NCI-H2227 (cell line): ENCODE measurements at regions not wholly inside any gene's neighbourhood (a gene's known extent, or its start where the extent isn't known, plus 50 kb on each side); places are given as distances from the start of the nearest gene placed in this dataset.
"Not testable (repeated sequence)": the region's sequence is repeated elsewhere in the genome, so short reads cannot be mapped to it uniquely, and the experiment has no call there.

Source experiments
- DNase-seq: peaks from one replicate; lab custom pipeline; 2025; ENCODE audit not compliant: unreplicated experiment; lab: John Stamatoyannopoulos, UW

DNA sequence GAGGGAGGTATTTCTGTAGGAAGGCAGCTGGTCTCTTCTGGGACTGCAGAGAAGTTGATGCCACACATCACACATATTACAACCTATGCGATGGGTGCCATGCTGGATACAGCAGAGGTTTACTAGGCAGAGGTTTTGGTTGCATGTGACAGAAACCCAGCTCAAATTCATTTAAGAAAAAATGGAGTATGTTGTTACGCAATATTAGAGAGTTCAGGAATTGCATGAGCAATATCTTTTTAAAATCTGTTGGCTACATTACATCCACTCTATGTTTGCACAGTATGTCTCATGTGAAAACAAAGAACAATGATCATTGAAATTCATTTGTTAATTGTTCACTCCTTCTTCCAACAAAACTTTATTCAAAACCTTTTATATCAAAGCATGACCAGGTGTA, 425.2 kb downstream of the RWDD3 start:
- no peak for DNase-seq

- no peak for DNase-seq
These were observed 425.6 kb downstream of the RWDD3 start for GRCh38 chr1:95659588-95659987.

DNA sequence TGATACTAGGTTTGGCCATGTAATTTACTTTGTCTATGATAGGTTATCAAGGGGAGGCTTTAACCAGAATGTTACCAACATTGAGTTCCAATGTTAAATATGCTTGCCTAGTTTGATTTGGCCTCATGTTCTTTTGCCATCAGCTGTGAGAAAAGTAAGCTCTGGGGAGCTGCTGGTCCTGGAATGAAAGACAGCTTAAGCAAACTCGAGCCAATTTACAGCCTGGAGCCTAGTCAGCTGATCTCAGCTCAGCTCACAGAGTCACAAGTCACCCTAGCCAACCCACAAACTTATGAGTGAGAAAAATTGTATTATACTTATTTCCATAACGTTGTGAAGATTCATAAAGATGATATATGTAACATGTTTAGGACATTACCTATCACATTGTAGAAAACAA, 426.7 kb downstream of the RWDD3 start:
- DNase-seq: no peak

DNA sequence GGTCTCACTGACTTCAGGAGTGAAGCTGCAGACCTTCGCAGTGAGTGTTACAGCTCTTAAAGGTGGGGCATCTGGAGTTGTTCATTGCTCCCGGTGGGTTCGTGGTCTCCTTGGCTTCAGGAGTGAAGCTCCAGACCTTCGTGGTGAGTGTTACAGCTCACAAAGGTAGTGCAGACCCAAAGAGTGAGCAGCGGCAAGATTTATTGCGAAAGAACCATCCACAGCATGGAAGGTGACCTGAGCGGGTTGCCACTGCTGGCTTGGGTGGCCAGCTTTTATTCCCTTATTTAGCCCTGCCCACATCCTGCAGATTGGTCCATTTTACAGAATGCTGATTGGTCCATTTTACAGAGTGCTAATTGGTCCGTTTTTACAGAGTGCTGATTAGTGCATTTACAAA, 429.5 kb downstream of the RWDD3 start:
- DNase-seq: not testable (repeated sequence)

- DNase-seq: no peak
These were observed 434.2 kb downstream of the RWDD3 start for GRCh38 chr1:95668165-95668564.

- not testable (repeated sequence) for DNase-seq
These were observed 435.6 kb downstream of the RWDD3 start for GRCh38 chr1:95669638-95670037.

GRCh38 chr1:95671098-95671497, 437.1 kb downstream of the RWDD3 start:
- no peak for DNase-seq

DNA sequence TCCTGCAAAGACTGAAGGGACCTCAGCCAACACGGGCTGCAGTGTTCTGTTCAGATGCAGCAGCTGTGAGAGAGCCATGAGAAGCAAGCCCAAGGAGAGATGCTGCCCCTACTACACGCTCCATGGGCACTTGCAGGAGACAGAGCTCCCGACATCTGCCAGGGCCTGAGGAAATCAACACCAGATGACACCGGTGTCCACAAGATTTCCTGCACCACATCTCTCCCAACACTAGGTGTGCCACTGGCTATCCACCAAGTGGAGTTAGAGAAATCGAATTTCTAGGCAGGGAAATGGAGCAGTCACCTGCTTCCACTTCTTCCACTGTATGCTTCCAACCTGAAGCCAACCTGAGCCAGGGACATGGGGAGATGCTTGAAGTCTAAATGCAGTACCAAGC, 445.3 kb downstream of the RWDD3 start:
- DNase-seq: no peak

DNA sequence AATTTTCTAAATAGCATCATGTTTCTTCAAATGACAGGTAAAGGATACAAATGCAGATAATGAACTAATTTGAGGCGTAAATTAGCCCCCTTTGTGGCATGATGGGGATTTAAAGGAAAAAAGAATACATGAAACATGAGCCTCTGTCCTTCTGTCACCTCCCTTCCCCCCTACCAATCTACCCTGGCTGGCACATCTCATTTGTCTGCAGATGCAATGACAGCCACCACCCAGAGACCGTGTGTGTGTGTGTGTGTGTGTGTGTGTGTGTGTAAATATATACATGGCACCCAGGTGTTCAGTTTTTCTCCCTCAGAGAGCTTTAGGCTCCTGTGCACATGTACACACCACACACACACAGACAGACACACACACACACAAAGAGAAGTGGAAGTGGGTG, 451.1 kb downstream of the RWDD3 start:
- DNase-seq: peak; percentile 14

- no peak for DNase-seq
These were observed 452.2 kb downstream of the RWDD3 start for GRCh38 chr1:95686217-95686616.

- DNase-seq: no peak
These were observed 465.3 kb downstream of the RWDD3 start for GRCh38 chr1:95699149-95699953.

GRCh38 chr1:95701450-95702173, 467.6 kb downstream of the RWDD3 start:
- DNase-seq: no peak

DNA sequence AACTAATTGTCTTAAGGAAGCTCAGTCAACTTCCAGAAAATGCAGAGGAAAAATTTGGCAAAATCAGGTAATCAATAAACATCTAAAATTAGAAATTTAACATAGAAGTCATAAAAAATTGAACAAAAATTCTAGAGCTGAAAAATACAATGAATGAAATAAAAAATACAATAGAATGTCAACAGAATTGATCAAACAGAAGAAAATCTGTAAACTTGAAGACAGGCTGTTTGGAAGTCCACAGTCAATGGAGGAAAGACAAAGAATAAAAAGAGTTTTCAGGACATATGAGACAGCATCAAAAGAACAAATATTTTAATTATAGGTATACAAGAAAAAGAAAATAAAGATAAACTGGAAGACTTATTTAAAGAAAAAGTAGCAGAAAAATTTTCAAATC, 469.0 kb downstream of the RWDD3 start:
- no peak for DNase-seq

DNA sequence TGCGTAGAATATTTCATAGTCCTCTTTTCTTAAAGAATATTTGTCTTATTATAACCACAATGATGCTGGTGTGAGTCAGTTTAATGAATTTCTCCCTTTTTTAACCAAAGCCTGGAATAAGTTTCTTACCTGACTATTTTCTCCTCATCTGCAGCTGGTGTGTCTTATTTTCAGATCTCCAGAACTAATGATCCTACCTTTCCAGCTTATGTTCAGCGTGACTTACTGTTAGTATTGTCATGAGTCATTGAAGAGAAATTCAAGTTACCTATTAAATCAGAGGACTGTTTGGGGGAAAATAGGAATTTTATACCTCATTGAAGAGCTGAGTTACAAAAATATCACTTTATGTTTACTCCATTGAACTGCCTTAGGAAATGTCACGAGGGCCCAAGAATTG, 482.1 kb downstream of the RWDD3 start:
- DNase-seq: no peak

DNA sequence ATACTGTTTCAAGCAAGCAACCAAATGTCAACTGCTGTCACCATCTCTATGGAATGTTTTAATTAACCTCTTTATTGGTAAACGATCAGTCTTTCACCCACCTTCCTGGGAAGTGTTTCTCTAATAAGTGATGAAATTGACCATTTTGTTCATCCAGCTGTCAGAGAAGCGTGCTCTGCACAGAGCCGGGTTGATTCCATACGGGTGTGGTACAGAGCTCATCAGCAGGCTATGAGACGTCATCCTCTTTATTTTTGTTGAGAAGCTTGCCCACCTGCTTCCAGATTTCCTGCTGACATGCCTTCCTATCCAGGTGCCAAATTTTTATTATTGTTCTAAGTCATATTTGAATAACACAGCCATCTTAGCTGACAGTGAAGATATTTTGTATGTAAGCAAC, 482.5 kb downstream of the RWDD3 start:
- DNase-seq: no peak

DNA sequence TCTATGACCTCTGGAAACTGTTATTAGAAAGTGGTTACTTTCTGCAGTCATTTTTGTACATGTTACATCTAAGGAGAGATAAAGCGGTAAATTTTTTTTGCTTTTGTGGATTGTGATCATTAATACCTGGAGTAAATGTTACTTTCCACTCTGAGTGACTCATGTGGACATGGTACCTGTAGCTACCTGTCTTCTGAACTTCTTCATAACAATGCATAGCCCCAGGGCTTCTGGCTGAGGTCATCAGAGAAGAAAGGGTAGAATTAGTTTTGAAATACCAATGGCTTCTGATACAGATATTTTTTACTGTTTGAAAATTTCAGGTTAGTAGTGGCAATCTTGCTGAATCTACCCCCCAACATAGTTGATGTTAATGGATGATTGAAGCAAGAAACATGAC, 489.3 kb downstream of the RWDD3 start:
- DNase-seq: no peak

DNA sequence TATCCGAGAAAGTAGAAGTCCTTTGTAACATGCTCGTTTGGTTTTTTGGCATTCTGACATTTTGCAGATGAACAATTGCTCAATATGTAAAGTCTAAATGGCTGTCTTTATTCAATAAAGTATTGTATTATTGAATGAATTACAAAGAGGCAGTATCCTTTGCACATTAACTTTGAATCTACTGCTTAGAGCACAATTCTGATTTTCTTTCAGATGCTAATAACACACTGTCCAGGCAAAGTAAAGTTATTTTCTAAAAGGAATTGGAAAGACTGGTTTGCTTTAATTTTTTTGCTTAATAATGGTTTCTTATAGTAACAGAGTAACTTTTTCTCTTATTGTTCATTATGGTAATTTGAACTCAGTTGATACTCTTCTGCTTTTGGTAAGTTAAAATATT, 494.8 kb downstream of the RWDD3 start:
- no peak for DNase-seq

DNA sequence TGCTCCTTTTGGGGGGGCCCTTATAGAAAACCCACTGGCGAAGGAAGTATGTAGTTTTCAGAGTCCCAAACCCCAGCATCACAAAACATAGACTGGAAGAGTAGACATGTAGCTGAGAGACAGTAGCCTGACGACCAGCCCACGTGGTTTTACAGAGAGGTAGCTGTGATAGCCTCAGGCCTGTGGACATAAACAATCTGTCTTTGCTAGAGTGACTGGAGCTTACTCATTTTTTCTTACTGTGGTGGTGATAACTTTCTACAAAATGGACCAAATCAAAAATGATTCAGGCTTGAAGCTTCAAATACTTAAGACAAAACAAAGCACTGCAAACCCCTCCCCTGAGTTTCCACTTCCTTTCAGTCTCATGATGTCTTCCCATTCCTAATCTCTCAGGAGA, 497.0 kb downstream of the RWDD3 start:
- DNase-seq: no peak

GRCh38 chr1:95731466-95731865, 497.5 kb downstream of the RWDD3 start:
- DNase-seq: no peak

GRCh38 chr1:95733031-95733430, 499.0 kb downstream of the RWDD3 start:
- no peak for DNase-seq

GRCh38 chr1:95733671-95734070, 499.7 kb downstream of the RWDD3 start:
- no peak for DNase-seq

GRCh38 chr1:95734560-95734959, 500.6 kb downstream of the RWDD3 start:
- no peak for DNase-seq
